ENCODE measurements at regions not wholly inside any gene's neighbourhood (a gene's known extent, or its start where the extent isn't known, plus 50 kb on each side); places are given as distances from the start of the nearest gene placed in this dataset.

GRCh38 chr4:147034372-147034771 lies 88.7 kb upstream of the TTC29 start:
- no peak for TF ChIP-seq CTCF (IDR thresholded peaks at IDR 0.05)
- no peak for TF ChIP-seq EP300 (IDR thresholded peaks at IDR 0.05)
- no peak for TF ChIP-seq POLR2A (IDR thresholded peaks at IDR 0.05)
